ENCODE measurements at regions not wholly inside any gene's neighbourhood (a gene's known extent, or its start where the extent isn't known, plus 50 kb on each side); places are given as distances from the start of the nearest gene placed in this dataset.

DNA sequence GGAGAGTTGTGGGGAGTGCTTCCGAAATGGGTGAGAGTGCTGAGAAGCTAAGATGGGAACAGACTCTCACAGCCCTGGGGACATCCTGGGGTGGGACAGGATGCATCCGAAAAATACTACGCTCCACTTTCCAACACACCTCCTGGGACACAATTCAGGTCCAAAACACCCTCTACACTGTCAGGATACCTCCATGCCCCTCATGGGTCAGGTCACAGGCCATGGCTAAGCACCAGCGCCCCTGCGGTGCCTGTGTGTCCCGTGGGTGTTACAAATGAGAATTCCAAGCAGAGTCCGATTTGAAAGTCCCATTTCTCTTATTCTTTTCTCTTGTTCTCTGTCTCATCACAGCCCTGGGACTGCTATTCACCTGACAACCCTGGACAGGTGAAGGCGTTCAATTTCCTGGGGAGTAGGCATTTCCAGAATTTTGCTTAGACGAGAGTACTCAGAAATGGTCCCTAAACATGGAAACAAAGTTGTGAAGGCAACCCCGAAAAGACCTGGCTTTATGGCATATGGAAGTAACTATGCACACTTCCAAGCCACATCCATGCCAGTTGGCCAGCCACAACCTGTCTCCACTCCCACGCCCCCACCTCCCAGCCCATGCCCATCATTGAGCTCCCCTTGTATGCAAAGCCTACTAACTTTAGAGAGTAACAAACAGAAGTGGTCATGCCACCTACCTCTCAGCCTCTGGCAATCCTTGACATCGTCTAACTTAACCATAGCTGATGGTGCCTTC is 87.9 kb upstream of the ZNF507 start:
- H3K9me2 ChIP-seq (ENCODE audit: insufficient read depth, low read length) = no peaks in the 10 kb centered on the region
- no peaks in the 10 kb centered on the region for H3K4me1 ChIP-seq (ENCODE audit: insufficient read depth, low read length, poor library complexity, severe bottlenecking)
- no TSS peak for BruUV-seq (replicated peaks)
- no peak overlapping the region for H3K27ac ChIP-seq (ENCODE audit: low read depth, low read length, poor library complexity, severe bottlenecking)
- no peaks in the 10 kb centered on the region for H3K79me2 ChIP-seq (ENCODE audit: insufficient read depth, low read depth, low read length)
- no peaks in the 10 kb centered on the region for H3K9me3 ChIP-seq (ENCODE audit: low read length)
- no peaks in the 10 kb centered on the region for H4K20me1 ChIP-seq (ENCODE audit: insufficient read depth, low read length)
- CTCF ChIA-PET (ENCODE audit: unreplicated experiment) = no interaction called here
- no peak for DNase-seq (ENCODE audit: low spot score)
- H3K36me3 ChIP-seq (ENCODE audit: insufficient read depth, low read length) = no peaks in the 10 kb centered on the region
- H3K4me2 ChIP-seq (ENCODE audit: low read length) = no peak overlapping the region
- no peak overlapping the region for H3K4me3 ChIP-seq (ENCODE audit: low read depth, low read length, poor library complexity, severe bottlenecking)
- H2AFZ ChIP-seq (ENCODE audit: low read length) = no peak overlapping the region
- POLR2A ChIA-PET = no interaction called here
- intact Hi-C loops (cut with micrococcal nuclease; ENCODE audit: unreplicated experiment) = no loop called here
- no peak for TF ChIP-seq EZH2phosphoT487 (IDR thresholded peaks at IDR 0.05; ENCODE audit: borderline replicate concordance, low read depth, low read length)
- TF ChIP-seq, protein P1, sequence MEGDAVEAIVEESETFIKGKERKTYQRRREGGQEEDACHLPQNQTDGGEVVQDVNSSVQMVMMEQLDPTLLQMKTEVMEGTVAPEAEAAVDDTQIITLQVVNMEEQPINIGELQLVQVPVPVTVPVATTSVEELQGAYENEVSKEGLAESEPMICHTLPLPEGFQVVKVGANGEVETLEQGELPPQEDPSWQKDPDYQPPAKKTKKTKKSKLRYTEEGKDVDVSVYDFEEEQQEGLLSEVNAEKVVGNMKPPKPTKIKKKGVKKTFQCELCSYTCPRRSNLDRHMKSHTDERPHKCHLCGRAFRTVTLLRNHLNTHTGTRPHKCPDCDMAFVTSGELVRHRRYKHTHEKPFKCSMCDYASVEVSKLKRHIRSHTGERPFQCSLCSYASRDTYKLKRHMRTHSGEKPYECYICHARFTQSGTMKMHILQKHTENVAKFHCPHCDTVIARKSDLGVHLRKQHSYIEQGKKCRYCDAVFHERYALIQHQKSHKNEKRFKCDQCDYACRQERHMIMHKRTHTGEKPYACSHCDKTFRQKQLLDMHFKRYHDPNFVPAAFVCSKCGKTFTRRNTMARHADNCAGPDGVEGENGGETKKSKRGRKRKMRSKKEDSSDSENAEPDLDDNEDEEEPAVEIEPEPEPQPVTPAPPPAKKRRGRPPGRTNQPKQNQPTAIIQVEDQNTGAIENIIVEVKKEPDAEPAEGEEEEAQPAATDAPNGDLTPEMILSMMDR (conservative IDR thresholded peaks at IDR 0.05; ENCODE audit: low read length) = no peak

DNA sequence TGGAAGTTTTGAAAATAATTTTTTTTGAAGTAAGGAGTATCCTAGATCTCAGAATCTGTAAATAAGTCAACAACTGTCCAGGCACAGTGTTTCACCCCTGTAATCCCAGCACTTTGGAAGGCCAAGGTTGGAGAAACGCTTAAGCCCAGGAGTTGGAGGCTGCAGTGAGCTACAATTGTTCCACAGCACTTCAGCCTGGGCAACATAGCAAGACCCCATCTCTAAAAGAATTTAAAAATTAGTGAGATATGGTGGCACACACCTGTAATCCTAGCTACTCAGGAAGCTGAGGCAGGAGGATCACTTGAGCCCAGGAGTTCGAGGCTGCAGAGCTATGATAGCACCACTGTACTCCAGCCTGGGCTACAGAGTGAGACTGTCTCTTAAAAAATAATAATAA is 87.2 kb upstream of the ZNF507 start:
- H3K4me3 ChIP-seq (ENCODE audit: low read depth, low read length, poor library complexity, severe bottlenecking) = no peak overlapping the region
- H3K27ac ChIP-seq (ENCODE audit: low read depth, low read length, poor library complexity, severe bottlenecking) = no peak overlapping the region
- H3K9me2 ChIP-seq (ENCODE audit: insufficient read depth, low read length) = no peaks in the 10 kb centered on the region
- no peak overlapping the region for H2AFZ ChIP-seq (ENCODE audit: low read length)
- no peaks in the 10 kb centered on the region for H4K20me1 ChIP-seq (ENCODE audit: insufficient read depth, low read length)
- DNase-seq (ENCODE audit: low spot score) = no peak
- intact Hi-C loops (cut with micrococcal nuclease; ENCODE audit: unreplicated experiment) = no loop called here
- H3K4me2 ChIP-seq (ENCODE audit: low read length) = no peak overlapping the region
- no peaks in the 10 kb centered on the region for H3K79me2 ChIP-seq (ENCODE audit: insufficient read depth, low read depth, low read length)
- no peaks in the 10 kb centered on the region for H3K4me1 ChIP-seq (ENCODE audit: insufficient read depth, low read length, poor library complexity, severe bottlenecking)
- no TSS peak for BruUV-seq (replicated peaks)
- ChIA-PET POLR2A (no interaction called here), CTCF (ENCODE audit: unreplicated experiment) (no interaction called here)
- no peak for TF ChIP-seq EZH2phosphoT487 (IDR thresholded peaks at IDR 0.05; ENCODE audit: borderline replicate concordance, low read depth, low read length)
- TF ChIP-seq, protein P1 (conservative IDR thresholded peaks at IDR 0.05; ENCODE audit: low read length) = no peak
- no peaks in the 10 kb centered on the region for H3K9me3 ChIP-seq (ENCODE audit: low read length)
- H3K36me3 ChIP-seq (ENCODE audit: insufficient read depth, low read length) = no peaks in the 10 kb centered on the region

DNA sequence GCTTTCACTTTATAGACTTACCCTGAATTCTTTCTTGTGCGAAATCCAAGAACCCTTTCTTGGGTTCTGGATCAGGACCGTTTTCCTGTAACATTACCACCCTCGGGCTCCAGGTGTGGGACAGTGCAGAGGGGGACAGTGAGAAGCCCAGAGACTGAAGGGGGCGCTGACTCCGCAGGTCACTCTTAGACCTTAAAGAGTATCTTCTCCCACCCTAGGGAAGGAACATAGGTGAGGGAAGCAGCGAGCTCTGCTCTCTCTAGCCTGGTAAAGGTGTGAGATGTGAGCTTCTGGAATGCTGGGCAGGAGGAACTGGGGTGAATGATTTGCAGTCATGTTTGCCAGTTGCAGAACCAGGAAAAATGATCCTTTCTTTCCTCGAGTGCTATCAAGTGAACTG is 80.8 kb upstream of the ZNF507 start:
- Histone ChIP-seq H3K36me3 (ENCODE audit: insufficient read depth, low read length) (no peaks in the 10 kb centered on the region), H4K20me1 (ENCODE audit: insufficient read depth, low read length) (no peaks in the 10 kb centered on the region), H3K4me1 (ENCODE audit: insufficient read depth, low read length, poor library complexity, severe bottlenecking) (no peaks in the 10 kb centered on the region), H3K4me3 (ENCODE audit: low read depth, low read length, poor library complexity, severe bottlenecking) (no peak overlapping the region), H3K27ac (ENCODE audit: low read depth, low read length, poor library complexity, severe bottlenecking) (no peak overlapping the region), H3K79me2 (ENCODE audit: insufficient read depth, low read depth, low read length) (no peaks in the 10 kb centered on the region), H3K9me2 (ENCODE audit: insufficient read depth, low read length) (no peaks in the 10 kb centered on the region), H3K9me3 (ENCODE audit: low read length) (no peaks in the 10 kb centered on the region), H2AFZ (ENCODE audit: low read length) (no peak overlapping the region), H3K4me2 (ENCODE audit: low read length) (no peak overlapping the region)
- intact Hi-C loops (cut with micrococcal nuclease; ENCODE audit: unreplicated experiment) = no loop called here
- ChIA-PET POLR2A (no interaction called here), CTCF (ENCODE audit: unreplicated experiment) (no interaction called here)
- no peak for TF ChIP-seq EZH2phosphoT487 (IDR thresholded peaks at IDR 0.05; ENCODE audit: borderline replicate concordance, low read depth, low read length)
- TF ChIP-seq, protein P1 (conservative IDR thresholded peaks at IDR 0.05; ENCODE audit: low read length) = no peak
- no peak for DNase-seq (ENCODE audit: low spot score)
- BruUV-seq (replicated peaks) = no TSS peak
